Activated CD4-positive, CD25-positive, alpha-beta regulatory T cell treated with anti-CD3 and anti-CD28 coated beads, Interleukin-2, amount 50 U/mL, for 24 hours (primary cell): ENCODE measurements at regions not wholly inside any gene's neighbourhood (a gene's known extent, or its start where the extent isn't known, plus 50 kb on each side); places are given as distances from the start of the nearest gene placed in this dataset.

ENCODE experiments used
- ATAC-seq, 2 donors: fragments of 150-1000 bp; cut with Tn5 transposase; one replicate each; pipeline ENCODE4 v1.10.0; 2021; ENCODE audit warnings: mild to moderate bottlenecking in 1 of 2, moderate library complexity in 1 of 2

- ATAC-seq = no peak
These were observed 436.4 kb downstream of the C3orf38 start for GRCh38 chr3:88586121-88586640.

DNA sequence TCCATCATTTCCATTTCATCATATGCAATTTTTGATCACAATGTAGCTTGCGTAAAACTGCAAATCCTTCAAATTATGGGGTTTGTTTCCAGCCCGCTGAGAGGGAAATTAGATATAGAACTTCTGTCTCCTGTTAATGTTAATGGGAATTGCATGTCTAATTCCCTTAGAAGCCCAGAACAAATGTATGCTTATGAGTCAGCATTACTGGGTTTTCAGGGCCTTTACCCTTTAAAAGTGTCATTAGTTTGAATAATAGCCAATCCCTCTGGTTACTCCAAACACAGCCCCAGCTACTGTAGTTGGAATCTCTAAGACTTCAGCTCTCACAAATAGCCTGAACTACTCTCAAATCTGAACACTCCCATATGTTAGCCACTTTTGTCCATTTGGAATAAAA, 439.4 kb downstream of the C3orf38 start:
- no peak for ATAC-seq

DNA sequence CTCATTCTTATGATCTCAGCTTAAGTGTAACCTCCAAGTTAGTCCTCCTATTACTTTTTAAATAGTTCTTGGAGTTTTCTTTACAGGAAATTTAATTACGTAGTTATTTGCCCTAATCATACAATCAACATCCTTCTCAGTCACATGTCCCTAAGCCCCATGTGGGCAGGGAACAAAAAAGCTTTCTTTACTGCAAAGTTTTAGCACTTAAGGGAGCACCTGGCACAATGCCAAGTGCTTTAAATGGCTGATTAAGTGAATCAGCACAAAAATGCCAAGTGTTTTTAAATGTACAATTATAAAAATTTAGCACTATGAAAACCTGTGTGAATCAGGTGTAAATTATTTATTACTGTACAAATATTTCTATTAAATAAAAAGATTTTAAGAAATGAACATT, 445.3 kb downstream of the C3orf38 start:
- ATAC-seq = no peak

DNA sequence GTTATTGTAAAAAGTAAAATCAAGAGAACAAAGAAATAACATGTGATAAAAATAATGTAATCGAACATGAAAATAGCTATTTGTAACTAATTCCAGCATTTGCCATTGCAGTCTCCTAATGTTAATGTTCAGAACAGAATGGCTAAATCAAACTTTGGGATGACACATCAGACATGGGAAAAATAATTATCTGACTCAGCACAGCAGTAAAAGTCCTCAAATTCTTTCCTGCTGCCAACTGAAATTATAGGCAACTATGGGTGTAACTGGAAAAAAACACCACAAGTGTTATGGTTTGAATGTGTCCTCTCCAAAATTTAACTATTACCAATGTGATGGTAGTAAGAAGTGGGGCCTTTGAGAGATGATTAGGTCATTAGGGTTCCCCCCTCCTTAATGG, 446.7 kb downstream of the C3orf38 start:
- ATAC-seq = no peak

GRCh38 chr3:88610820-88611219, 461.1 kb downstream of the C3orf38 start:
- no peak for ATAC-seq

- ATAC-seq = no peak
These were observed 462.1 kb downstream of the C3orf38 start for GRCh38 chr3:88611826-88612326.

- ATAC-seq = no peak
These were observed 466.7 kb downstream of the C3orf38 start for GRCh38 chr3:88616413-88616812.

- no peak for ATAC-seq
These were observed 467.5 kb downstream of the C3orf38 start for GRCh38 chr3:88617283-88617682.

- no peak for ATAC-seq
These were observed 468.4 kb downstream of the C3orf38 start for GRCh38 chr3:88618021-88618645.

GRCh38 chr3:88621586-88621985, 471.8 kb downstream of the C3orf38 start:
- no peak for ATAC-seq

GRCh38 chr3:88623709-88624108, 473.9 kb downstream of the C3orf38 start:
- ATAC-seq = no peak

DNA sequence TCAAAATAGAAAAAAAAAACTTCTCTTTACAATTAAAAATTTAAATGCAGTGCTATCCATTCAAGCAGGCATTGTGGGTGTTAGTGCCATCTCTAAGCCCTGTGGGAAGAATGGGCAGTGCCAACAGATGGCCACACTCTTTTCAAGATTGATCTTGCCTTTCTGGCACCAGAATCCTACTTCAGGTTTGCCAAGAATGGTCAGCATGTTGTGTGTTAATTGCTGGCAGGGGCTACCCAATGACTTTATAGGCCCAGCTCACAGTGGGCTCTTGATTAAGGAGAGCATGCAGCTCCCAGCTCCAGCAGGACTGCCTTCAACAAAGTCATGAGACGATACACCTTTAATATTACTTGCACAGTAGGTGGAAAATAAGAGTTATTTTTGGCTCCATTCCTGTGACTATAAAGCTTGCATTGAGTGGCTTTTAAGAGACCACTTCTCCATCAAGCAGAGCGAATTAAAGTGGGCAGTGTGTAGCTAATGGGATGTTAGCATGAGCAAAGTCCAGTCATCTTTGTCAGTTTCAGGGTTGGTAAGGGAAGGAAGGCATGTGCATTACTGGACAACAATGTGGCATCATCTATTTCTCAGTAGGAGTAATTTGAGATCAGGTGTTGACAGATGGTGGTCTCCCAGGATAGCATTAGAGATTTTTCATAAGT, 476.8 kb downstream of the C3orf38 start:
- ATAC-seq = no peak

DNA sequence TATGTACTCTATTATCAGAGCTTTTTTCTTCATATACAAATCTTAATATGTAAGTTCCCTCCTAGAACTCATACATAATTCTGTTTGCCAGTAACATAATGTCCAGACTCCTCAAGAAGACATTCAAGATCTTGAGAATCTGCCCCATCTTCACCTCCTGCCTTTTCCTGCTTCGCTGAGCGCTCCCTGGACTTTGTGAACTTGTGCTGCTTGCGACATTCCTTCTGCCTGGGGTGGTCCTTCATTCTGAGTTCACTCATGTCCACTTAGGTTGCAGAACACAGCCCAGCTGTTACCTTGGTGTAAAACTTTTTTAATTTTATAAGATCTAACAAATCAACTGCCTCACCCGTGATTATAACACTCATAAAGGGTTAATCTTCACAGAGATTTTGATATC, 478.5 kb upstream of the EPHA3 start:
- ATAC-seq = no peak

GRCh38 chr3:88632226-88632625, 475.2 kb upstream of the EPHA3 start:
- no peak for ATAC-seq

DNA sequence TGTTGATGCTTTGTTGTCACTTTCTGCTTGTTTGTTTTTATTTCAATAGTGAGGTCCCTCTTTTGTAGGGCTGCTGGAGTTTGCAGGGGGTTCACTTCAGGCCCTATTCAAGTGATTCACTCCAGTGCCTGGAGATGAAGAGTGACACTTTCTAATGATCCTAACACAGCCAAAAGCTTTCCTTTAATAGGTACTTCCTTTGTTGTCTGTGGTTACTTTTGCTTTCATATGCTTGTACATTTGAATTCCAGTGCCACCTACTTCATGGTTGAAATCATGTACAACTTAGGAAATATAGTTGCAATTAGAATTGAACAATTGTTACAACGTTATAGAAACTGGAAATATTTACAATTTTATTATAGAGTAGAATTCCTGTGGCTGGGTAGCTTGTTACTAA, 466.8 kb upstream of the EPHA3 start:
- no peak for ATAC-seq

DNA sequence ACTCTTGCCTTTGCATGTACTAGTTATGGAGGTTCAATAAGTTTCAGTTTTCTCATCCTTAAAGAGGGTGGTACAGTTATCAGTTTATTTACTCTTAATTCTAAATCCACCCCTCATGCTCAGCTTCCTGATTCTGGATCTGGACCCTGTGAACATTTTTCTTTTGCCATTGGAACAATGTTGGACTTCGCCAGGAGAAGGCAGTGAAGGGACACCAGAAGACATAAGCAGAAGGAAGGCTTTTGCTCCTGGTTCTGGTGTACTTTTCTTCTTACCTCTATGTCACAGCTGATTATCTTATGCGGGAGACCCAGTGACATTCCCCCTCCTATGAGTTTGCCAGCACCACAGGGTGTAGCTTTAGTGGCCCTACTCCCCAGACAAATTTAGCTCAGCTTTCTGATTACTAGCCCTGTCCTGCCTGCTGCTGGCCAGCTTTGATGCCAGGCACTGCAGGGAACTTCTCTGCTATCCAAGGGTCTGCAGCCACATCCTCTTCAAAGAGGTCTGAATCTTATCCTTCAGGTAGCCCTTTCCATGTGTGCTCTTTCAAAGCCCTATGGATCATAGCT, 466.3 kb upstream of the EPHA3 start:
- no peak for ATAC-seq

GRCh38 chr3:88657459-88657858, 450.0 kb upstream of the EPHA3 start:
- ATAC-seq = no peak

DNA sequence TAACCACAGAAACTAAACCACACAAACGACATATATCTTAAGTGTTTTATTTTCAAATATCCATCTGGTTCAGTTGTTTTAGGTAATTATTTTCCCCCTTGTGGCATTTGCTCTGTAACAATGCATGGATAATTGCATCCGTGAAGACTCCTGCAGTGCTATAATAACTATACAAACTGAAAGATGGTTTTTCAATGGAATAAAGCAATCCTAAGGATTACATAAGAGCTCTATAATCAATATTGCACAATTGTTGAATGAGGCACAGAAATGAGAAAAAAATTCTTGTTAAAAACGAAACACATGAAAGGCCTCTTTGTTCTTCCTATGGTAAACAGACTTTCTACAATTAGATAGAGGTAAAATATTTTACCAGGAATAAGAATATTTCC, 446.0 kb upstream of the EPHA3 start:
- no peak for ATAC-seq

GRCh38 chr3:88668180-88668579, 439.2 kb upstream of the EPHA3 start:
- no peak for ATAC-seq

GRCh38 chr3:88671573-88671972, 435.8 kb upstream of the EPHA3 start:
- no peak for ATAC-seq

DNA sequence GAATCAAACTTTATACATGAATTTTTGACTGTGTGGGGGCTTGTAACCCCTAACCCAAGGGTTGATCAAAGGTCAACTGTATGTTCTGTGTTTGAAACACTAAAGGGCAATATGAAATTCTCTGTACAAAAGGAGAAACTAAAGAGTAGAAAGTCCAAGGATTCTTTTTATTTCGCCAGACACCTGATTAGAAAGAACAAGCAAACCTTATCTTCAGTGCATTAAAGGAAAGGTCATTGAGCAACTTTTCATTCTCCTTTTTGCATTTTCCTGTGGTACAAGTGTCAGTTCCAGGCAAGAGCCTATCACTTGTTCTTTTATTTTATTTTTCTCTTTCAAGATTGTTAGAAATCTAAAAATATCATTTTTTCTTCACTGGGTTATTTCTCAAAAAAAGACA, 430.1 kb upstream of the EPHA3 start:
- ATAC-seq = no peak

- no peak for ATAC-seq
These were observed 428.7 kb upstream of the EPHA3 start for GRCh38 chr3:88678747-88679146.

DNA sequence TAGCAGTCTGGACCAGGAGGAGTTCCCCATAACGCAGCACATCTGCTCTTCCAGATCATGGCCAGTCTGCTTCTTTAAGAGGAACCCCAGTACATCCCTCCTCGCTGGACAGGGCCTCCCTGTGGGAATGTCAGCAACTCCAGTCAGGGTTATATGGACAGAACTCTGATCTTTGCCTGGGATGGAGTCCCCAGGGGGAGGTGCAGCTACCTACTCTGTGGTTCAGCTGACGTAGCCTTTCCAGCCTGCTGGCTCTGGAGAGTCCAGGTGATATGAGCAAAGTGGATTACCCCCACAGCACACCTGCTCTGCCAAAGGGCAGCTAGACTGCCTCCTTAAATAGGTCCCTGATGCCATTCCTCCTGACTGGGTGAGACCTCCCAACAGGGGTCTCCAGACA, 417.1 kb upstream of the EPHA3 start:
- no peak for ATAC-seq

DNA sequence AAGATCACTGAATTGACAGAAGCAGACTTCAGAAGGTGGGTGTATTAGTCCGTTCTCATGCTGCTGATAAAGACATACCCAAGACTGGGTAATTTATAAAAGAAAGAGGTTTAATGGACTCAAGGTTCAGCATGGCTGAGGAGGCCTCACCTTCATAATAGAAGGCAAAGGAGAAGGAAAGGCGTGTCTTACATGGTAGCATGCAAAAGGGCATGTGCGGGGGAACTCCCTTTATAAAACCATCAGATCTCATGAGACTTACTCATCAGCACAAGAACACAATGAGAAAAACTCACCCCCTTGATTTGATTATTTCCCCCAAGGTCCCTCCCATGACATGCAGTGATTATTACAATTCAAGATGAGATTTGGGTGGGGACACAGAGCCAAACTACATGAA, 416.3 kb upstream of the EPHA3 start:
- ATAC-seq = no peak
